Activated naive CD4-positive, alpha-beta T cell treated with anti-CD3 and anti-CD28 coated beads, Interleukin-2, amount 10 ng/mL, durations not matched to agents 7 days and 5 days (primary cell): ENCODE measurements at regions not wholly inside any gene's neighbourhood (a gene's known extent, or its start where the extent isn't known, plus 50 kb on each side); places are given as distances from the start of the nearest gene placed in this dataset.
"Not testable (repeated sequence)": the region's sequence is repeated elsewhere in the genome, so short reads cannot be mapped to it uniquely, and the experiment has no call there.

Experiments used
- CTCF ChIA-PET: fragments of 350-600 bp; sonication (Branson Sonifier 250); formaldehyde crosslinking; loops from one replicate; lab custom pipeline; 2021; ENCODE audit warnings: antibody characterized with exemption; lab: Charles Lee
- DNase-seq: peaks from one replicate; pipeline ENCODE4 v3.0.0-alpha.2; 2020
- H3K27ac Mint-ChIP-seq: one replicate; pipeline ENCODE4 v1.8.0; 2021; ENCODE audit warnings: mild to moderate bottlenecking, moderate library complexity, mixed read lengths
- H3K27me3 Mint-ChIP-seq: one replicate; pipeline ENCODE4 v1.8.0; 2021; ENCODE audit warnings: mild to moderate bottlenecking, mixed read lengths
- H3K36me3 Mint-ChIP-seq: one replicate; pipeline ENCODE4 v1.8.0; 2021; ENCODE audit warnings: mixed read lengths
- H3K4me1 Mint-ChIP-seq: one replicate; pipeline ENCODE4 v1.8.0; 2021; ENCODE audit warnings: mixed read lengths
- H3K4me3 Mint-ChIP-seq: one replicate; pipeline ENCODE4 v1.8.0; 2021; ENCODE audit warnings: mild to moderate bottlenecking, moderate library complexity, mixed read lengths
- H3K9me3 Mint-ChIP-seq: one replicate; pipeline ENCODE4 v1.8.0; 2021; ENCODE audit warnings: mixed read lengths

DNA sequence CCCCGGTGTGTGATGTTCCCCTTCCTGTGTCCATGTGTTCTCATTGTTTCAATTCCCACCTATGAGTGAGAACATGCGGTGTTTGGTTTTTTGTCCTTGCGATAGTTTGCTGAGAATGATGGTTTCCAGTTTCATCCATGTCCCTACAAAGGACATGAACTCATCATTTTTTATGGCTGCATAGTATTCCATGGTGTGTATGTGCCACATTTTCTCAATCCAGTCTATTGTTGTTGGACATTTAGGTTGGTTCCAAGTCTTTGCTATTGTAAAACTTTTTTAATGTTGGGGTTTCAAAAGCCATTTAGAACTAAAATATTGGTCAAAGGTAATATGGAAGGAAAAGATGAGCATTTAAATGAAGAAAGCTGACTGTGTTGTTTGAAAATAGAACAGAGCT lies 88.3 kb upstream of the SIMC1 start:
- H3K9me3 Mint-ChIP-seq, CTCF ChIA-PET, H3K4me3 Mint-ChIP-seq, H3K4me1 Mint-ChIP-seq, H3K27ac Mint-ChIP-seq, H3K36me3 Mint-ChIP-seq, DNase-seq: not testable (repeated sequence)
- H3K27me3 Mint-ChIP-seq: peaks cover 30% of the 10 kb centered on the region

DNA sequence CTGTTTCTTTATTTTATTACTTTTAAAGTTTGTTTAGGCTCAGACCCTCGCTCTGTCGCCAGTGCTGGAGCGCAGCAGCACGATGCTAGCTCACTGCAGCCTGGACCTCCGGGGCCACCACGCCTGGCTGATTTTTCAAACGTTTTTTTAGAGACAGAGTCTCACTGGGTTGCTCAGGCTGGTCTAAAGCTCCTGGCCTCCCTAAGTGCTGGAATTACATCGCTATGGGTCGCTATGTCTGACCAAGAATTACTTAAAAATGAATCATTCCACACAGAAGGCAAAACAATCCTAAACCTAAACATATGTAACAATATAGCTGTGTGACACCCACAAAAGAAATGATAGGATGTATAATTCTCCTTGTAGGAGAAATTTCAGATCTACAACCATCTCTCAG lies 86.9 kb upstream of the SIMC1 start:
- CTCF ChIA-PET: no interaction called here
- Mint-ChIP-seq H3K4me3 (no peak overlapping the region), H3K4me1 (no peaks in the 10 kb centered on the region), H3K27ac (no peak overlapping the region), H3K36me3 (no peaks in the 10 kb centered on the region), H3K27me3 (peaks cover 25% of the 10 kb centered on the region), H3K9me3 (no peaks in the 10 kb centered on the region)
- DNase-seq: no peak

DNA sequence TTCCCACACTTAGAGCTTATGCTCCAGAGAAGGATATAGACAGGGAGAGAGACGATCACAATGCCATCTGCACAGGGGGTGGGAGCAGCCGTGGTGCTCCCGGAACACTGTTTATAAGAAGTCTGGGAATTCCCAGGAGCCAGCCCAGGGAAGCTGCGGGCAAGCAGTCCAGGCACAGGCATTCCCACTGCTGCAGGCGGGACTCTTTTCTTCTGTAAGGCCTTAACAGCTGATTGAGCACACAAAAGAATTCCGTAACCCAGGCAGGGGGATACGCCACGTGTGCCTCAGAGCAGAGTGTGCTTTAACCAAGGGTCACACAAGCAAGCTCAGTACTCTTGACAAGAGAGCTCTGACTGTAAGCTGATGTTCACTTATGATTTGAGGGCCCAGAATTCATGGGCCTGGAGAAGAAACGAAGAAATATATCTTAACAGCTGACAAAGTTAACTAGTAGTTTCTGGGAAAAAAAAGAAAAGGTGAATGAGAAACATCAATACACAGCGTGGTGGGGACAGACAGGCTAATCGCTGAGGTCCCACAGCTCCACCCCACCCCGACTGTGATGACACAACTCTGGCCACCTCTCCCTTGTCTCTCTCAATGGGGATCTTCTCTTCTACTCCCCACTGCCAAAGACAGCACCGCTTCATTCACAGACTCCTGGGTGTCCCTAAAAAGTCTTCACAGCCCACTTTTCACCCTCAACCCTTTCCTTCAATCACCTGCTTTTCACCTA lies 85.9 kb upstream of the SIMC1 start:
- no peak for DNase-seq
- no peaks in the 10 kb centered on the region for H3K9me3 Mint-ChIP-seq
- no peaks in the 10 kb centered on the region for H3K4me1 Mint-ChIP-seq
- CTCF ChIA-PET: no interaction called here
- peaks cover 19% of the 10 kb centered on the region for H3K27me3 Mint-ChIP-seq
- no peaks in the 10 kb centered on the region for H3K36me3 Mint-ChIP-seq
- no peak overlapping the region for H3K4me3 Mint-ChIP-seq
- no peak overlapping the region for H3K27ac Mint-ChIP-seq

DNA sequence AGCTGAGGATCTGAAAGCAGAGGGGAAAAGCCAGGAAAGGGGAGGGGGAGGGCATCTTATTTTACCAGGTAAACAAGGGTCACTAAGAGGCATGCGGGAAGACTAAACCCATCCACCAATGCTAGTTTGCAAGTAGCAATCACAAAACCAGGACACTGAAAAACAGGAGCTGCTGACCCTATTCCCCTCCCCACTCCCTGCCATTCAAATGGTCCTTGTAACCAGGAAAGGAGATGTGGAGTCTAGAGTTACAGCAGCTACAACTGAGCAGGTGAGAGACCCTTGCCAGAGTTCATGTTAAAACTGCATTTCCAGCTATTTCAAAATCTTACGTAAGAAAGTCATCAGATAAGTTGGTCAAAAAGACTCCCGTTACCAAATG lies 85.3 kb upstream of the SIMC1 start:
- Mint-ChIP-seq H3K36me3 (no peaks in the 10 kb centered on the region), H3K4me3 (no peak overlapping the region), H3K9me3 (no peaks in the 10 kb centered on the region), H3K27ac (no peak overlapping the region), H3K27me3 (peaks cover 24% of the 10 kb centered on the region), H3K4me1 (no peaks in the 10 kb centered on the region)
- CTCF ChIA-PET: no interaction called here
- DNase-seq: no peak

DNA sequence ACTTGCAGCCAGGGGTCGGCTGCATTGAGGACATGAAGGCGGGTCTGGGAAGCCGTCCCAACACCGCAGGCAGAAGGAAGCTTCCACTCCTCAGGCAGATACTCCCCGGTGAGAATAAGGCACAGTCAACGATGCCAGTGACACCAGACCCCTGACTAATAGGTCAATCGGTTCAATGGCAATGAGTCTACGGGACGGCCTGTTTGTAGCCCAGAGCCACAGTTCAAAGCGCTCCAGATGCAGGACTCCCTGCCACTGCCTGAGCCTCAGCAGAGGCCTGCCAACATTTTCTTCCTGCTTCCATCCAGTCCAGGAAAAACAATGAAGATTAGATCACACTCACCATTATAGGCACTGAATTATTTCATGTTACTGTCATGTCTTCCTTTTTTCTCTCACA lies 84.5 kb upstream of the SIMC1 start:
- no peak overlapping the region for H3K4me3 Mint-ChIP-seq
- H3K27ac Mint-ChIP-seq: no peak overlapping the region
- DNase-seq: no peak
- no peaks in the 10 kb centered on the region for H3K4me1 Mint-ChIP-seq
- no peaks in the 10 kb centered on the region for H3K36me3 Mint-ChIP-seq
- CTCF ChIA-PET: no interaction called here
- no peaks in the 10 kb centered on the region for H3K9me3 Mint-ChIP-seq
- peaks cover 24% of the 10 kb centered on the region for H3K27me3 Mint-ChIP-seq

DNA sequence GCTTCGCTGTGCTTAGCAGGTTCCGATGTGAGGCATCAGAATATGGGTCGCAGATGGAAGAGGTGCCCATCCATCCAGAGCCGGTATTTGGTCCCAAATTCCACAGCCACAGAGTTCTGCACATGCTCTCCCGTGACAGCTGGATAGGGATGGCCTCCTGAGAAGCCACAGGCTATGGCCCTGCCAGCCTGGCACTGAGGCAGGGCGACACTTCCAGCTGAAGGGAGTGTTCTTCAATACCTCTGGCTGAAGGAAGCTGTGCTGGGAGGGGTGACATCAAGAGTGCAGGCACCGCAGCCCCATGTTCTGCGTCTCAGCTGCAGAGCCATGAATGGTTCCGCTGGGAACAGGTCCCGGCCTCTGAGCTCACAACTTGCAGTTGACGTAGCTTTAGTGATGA lies 83.4 kb upstream of the SIMC1 start:
- Mint-ChIP-seq H3K36me3 (no peaks in the 10 kb centered on the region), H3K4me3 (no peak overlapping the region), H3K4me1 (no peaks in the 10 kb centered on the region), H3K9me3 (no peaks in the 10 kb centered on the region), H3K27ac (no peak overlapping the region), H3K27me3 (peaks cover 20% of the 10 kb centered on the region)
- CTCF ChIA-PET: no interaction called here
- no peak for DNase-seq

DNA sequence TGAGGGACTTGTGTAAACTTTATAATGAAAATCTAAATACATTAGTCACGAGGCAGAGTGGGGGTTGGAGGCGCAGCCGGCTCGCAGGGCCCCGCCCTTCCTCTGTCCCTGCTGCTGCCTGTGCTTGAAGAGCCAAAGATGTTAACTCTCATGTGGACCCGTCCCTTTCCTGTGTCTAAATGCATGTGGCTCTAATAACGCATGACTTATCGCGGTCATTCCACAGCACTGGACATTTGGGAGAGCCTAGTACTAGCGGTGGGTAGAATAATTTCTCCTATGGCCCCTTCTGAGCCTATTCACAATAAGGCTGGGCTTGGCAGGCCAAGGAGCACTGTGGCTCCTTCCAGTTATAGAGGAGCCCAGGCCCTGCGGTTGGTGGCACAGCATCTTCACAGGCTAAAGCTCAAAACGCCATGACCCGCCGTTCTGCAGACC lies 82.3 kb upstream of the SIMC1 start:
- Mint-ChIP-seq H3K4me3 (no peak overlapping the region), H3K27ac (no peak overlapping the region), H3K36me3 (no peaks in the 10 kb centered on the region), H3K4me1 (no peaks in the 10 kb centered on the region), H3K27me3 (peaks cover 20% of the 10 kb centered on the region), H3K9me3 (no peaks in the 10 kb centered on the region)
- no peak for DNase-seq
- CTCF ChIA-PET: no interaction called here

DNA sequence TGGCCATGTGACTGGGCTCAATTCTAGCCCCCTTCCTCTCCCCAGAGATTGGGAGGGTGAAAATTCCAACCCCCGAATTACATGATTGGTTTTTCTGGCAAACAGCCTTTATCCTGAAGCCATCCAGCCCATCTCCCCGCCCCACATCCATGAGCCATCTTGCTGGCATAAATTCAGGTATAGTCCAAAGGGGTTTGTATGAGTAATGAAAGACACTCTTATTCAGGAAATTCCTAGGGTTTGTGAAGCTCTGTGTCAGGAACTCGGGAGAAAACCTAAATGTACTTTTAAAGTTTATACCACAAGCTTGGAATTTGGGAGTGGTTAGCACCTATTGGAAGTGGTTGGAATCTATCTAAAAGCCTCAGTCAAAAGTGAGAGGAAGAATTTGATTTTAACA lies 80.6 kb upstream of the SIMC1 start:
- CTCF ChIA-PET: no interaction called here
- Mint-ChIP-seq H3K36me3 (no peaks in the 10 kb centered on the region), H3K9me3 (no peaks in the 10 kb centered on the region), H3K27ac (no peak overlapping the region), H3K27me3 (peaks cover 14% of the 10 kb centered on the region), H3K4me3 (no peak overlapping the region), H3K4me1 (no peaks in the 10 kb centered on the region)
- no peak for DNase-seq

DNA sequence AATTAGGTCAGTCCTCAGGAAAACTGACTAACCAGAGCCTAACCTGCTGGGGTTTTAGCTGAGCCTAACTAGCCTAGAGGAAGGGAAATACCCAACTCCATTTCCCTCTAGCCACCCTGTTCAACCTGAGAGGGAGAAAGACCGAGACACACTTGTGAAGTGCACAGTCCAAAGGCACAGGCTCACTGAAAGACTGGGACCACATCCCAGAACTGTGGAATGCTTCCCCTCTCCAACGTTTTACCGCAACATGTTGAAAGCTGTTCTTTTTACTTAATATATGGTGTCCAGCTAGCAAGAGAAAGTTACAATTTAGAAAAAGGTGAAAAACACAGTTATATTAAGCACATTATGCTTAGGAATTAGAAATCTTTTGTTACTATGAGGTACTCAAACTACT lies 76.8 kb upstream of the SIMC1 start:
- no peaks in the 10 kb centered on the region for H3K9me3 Mint-ChIP-seq
- H3K27me3 Mint-ChIP-seq: peaks cover 17% of the 10 kb centered on the region

DNA sequence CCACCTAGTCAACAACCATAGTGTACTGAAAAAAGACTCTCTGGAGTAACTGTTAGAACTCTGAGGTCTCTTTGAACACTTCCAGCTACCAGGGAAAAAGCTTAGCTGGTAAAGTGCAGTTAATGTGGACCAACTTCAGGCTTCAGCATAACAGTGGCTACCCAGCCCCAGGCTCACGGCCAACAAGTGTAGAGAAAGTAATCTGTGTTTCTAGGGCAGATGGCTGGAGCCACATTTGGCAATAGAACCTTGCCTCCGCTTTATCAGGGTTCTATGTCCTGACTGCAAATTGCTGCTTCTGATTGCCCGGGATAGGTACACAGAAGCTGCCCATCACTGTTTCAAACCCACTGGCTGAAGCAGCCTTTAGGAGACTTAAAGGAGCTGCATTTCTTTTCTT lies 76.0 kb upstream of the SIMC1 start:
- H3K9me3 Mint-ChIP-seq: no peaks in the 10 kb centered on the region
- no peaks in the 10 kb centered on the region for H3K36me3 Mint-ChIP-seq
- H3K4me3 Mint-ChIP-seq: no peak overlapping the region
- CTCF ChIA-PET: no interaction called here
- H3K27me3 Mint-ChIP-seq: peaks cover 17% of the 10 kb centered on the region
- H3K27ac Mint-ChIP-seq: no peak overlapping the region
- no peak for DNase-seq
- no peaks in the 10 kb centered on the region for H3K4me1 Mint-ChIP-seq

More for the DNA sequence above, 76.8 kb upstream of the SIMC1 start:
- no peak overlapping the region for H3K4me3 Mint-ChIP-seq
- CTCF ChIA-PET: no interaction called here
- no peaks in the 10 kb centered on the region for H3K4me1 Mint-ChIP-seq
- no peaks in the 10 kb centered on the region for H3K36me3 Mint-ChIP-seq
- no peak overlapping the region for H3K27ac Mint-ChIP-seq
- DNase-seq: no peak

DNA sequence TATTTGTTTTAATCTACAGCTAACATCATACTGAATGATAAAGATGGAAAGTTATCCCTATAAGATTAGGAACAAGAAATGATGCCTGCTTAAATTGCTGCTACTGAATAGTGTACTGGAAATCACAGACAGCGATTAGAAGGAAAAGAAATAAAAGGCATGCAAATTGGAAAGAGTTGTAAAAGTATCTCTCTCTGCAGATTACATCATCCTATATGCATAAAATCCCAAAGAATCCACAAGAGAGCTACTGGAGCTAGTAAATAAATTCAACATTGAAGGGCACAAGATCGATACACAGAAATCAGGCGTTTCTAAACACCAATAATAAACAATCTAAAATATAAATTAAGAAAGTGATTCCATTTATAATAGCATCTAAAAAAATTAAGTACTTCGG lies 75.3 kb upstream of the SIMC1 start:
- Mint-ChIP-seq H3K27me3 (peaks cover 10% of the 10 kb centered on the region), H3K36me3 (no peaks in the 10 kb centered on the region), H3K4me1 (no peaks in the 10 kb centered on the region), H3K4me3 (no peak overlapping the region), H3K9me3 (no peaks in the 10 kb centered on the region), H3K27ac (no peak overlapping the region)
- no peak for DNase-seq
- CTCF ChIA-PET: no interaction called here

DNA sequence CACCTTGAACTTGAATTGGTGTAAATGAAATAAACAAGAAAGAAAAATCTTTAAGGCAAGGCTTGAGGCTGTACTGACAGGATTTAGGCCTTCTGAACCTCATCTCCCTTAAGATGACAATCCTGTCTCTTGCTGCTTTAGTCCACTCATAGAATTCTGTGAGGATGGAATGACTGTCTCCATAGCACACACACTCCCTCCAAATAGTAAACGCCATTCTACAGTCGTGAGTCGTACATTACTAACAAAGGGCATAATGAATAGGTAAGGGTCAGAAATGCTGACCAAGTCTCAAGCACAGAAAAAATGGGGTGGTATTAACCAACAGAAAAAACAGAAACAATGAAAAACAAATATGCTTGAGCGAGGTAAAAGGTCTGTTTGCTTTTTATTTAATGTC lies 71.8 kb upstream of the SIMC1 start:
- Mint-ChIP-seq H3K36me3 (no peaks in the 10 kb centered on the region), H3K27ac (no peak overlapping the region), H3K9me3 (no peaks in the 10 kb centered on the region), H3K27me3 (peaks cover 18% of the 10 kb centered on the region), H3K4me1 (no peaks in the 10 kb centered on the region), H3K4me3 (no peak overlapping the region)
- CTCF ChIA-PET: no interaction called here
- DNase-seq: no peak

DNA sequence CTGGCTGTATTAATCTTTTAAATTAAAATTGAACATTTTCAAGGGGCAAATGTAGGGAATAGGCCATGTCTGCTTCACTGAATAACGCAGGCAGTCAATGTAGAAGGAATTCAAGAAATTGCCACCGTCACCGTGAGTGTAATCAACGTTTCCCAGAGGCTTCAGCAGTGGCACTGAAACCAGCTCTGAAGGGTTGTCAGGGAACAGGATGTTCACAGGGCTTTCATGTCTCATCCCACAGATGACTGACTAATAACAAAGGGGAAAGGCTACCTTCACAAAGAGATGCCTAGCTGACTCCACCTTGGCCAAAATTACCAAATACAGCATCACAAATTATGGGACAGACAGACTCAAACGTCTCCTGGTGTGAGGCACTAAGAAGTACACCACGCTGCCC lies 70.4 kb upstream of the SIMC1 start:
- DNase-seq: no peak
- Mint-ChIP-seq H3K36me3 (no peaks in the 10 kb centered on the region), H3K27me3 (peaks cover 18% of the 10 kb centered on the region), H3K27ac (no peak overlapping the region), H3K4me1 (no peaks in the 10 kb centered on the region), H3K4me3 (no peak overlapping the region), H3K9me3 (no peaks in the 10 kb centered on the region)
- CTCF ChIA-PET: no interaction called here

DNA sequence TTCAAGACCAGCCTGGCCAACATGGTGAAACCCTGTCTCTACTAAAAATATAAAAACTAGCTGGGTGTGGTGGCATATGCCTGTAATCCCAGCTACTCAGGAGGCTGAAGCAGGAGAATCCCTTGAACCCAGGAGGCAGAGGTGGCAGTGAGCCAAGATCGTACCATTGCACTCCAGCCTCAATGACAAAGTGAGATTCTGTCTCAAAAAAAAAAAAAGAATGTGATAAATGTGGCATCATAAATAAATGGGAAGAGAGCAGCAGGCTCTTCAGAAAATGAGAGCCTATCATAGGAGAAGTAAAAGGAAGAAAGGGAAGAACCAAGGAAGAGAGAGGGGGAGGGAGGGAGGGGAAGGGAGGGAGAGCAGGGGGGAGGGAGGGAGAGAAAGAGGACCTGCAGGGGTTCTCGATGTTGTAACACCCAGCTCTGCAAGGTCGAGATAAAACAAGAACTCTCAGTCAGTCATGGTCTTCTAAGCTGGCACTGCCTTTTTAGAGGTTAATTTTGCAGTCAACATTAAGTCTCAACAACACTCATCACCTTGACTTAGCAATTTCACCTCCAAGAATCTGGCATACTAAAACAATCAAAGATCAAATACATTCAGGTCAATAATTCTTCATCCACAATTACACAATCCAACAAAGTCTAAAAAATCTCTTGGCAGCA lies 68.7 kb upstream of the SIMC1 start:
- H3K9me3 Mint-ChIP-seq: no peaks in the 10 kb centered on the region
- no peak for DNase-seq
- no peak overlapping the region for H3K27ac Mint-ChIP-seq
- H3K4me3 Mint-ChIP-seq: no peak overlapping the region
- peaks cover 18% of the 10 kb centered on the region for H3K27me3 Mint-ChIP-seq
- no peaks in the 10 kb centered on the region for H3K36me3 Mint-ChIP-seq
- CTCF ChIA-PET: no interaction called here
- H3K4me1 Mint-ChIP-seq: no peaks in the 10 kb centered on the region

DNA sequence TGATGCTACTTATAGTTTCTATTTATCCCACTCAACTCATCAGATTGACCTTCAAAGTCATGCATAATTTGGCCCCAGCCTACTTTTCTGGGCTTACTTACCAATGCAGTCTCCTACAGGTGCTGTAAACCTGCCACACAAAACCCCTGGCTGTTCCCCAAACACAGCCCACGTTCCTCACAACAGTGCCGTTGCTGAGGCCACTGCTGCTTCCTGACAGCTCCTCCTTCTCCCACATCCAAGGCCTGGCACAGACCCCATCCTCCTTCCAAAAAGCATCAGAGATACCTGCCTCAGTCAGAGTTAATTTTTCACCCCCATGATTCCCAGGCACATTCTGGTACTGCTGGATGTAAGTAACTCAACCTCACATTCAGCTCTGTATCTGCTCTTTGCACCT lies 68.1 kb upstream of the SIMC1 start:
- CTCF ChIA-PET: no interaction called here
- Mint-ChIP-seq H3K4me1 (no peaks in the 10 kb centered on the region), H3K27me3 (peaks cover 18% of the 10 kb centered on the region), H3K9me3 (no peaks in the 10 kb centered on the region), H3K27ac (no peak overlapping the region), H3K4me3 (no peak overlapping the region), H3K36me3 (no peaks in the 10 kb centered on the region)
- no peak for DNase-seq
